ENCODE measurements at regions not wholly inside any gene's neighbourhood (a gene's known extent, or its start where the extent isn't known, plus 50 kb on each side); places are given as distances from the start of the nearest gene placed in this dataset.

- no peak for TF ChIP-seq CTCF (IDR thresholded peaks at IDR 0.05)
- TF ChIP-seq ZFX (IDR thresholded peaks at IDR 0.05; ENCODE audit: borderline replicate concordance) = no peak
These were observed 88.7 kb upstream of the NRP1 start for GRCh38 chr10:33423154-33423529.
